NCI-H1105 treated with DMSO at 0.1 percent for 48 hours (cell line): ENCODE measurements at regions not wholly inside any gene's neighbourhood (a gene's known extent, or its start where the extent isn't known, plus 50 kb on each side); places are given as distances from the start of the nearest gene placed in this dataset.
"Not testable (repeated sequence)": the region's sequence is repeated elsewhere in the genome, so short reads cannot be mapped to it uniquely, and the experiment has no call there.

Source experiments
- DNase-seq: peaks from one replicate; lab custom pipeline; 2025; lab: John Stamatoyannopoulos, UW

GRCh38 chr6:81624453-81624852, 128.0 kb downstream of the TENT5A start:
- no peak for DNase-seq

- DNase-seq, result no peak
These were observed 129.2 kb downstream of the TENT5A start for GRCh38 chr6:81623106-81623759.

- DNase-seq, result no peak
These were observed 130.6 kb downstream of the TENT5A start for GRCh38 chr6:81621816-81622395.

- DNase-seq, result no peak
These were observed 138.2 kb downstream of the TENT5A start for GRCh38 chr6:81614292-81614691.

GRCh38 chr6:81613606-81614005, 138.9 kb downstream of the TENT5A start:
- DNase-seq, result no peak

GRCh38 chr6:81612136-81612535, 140.3 kb downstream of the TENT5A start:
- DNase-seq, result no peak

GRCh38 chr6:81609736-81610135, 142.7 kb downstream of the TENT5A start:
- DNase-seq, result no peak

- no peak for DNase-seq
These were observed 143.7 kb downstream of the TENT5A start for GRCh38 chr6:81608776-81609175.

- DNase-seq, result no peak
These were observed 145.5 kb downstream of the TENT5A start for GRCh38 chr6:81606965-81607381.

GRCh38 chr6:81605526-81605925, 147.0 kb downstream of the TENT5A start:
- no peak for DNase-seq

GRCh38 chr6:81601918-81602317, 150.6 kb downstream of the TENT5A start:
- no peak for DNase-seq

- not testable (repeated sequence) for DNase-seq
These were observed 152.0 kb downstream of the TENT5A start for GRCh38 chr6:81600488-81600887.

GRCh38 chr6:81594501-81594900, 158.0 kb downstream of the TENT5A start:
- no peak for DNase-seq

- DNase-seq, result no peak
These were observed 162.2 kb downstream of the TENT5A start for GRCh38 chr6:81590314-81590691.

- DNase-seq, result no peak
These were observed 162.8 kb downstream of the TENT5A start for GRCh38 chr6:81589465-81590313.

GRCh38 chr6:81585686-81586085, 166.8 kb downstream of the TENT5A start:
- DNase-seq, result not testable (repeated sequence)

GRCh38 chr6:81584156-81584555, 168.3 kb downstream of the TENT5A start:
- not testable (repeated sequence) for DNase-seq

GRCh38 chr6:81575442-81575841, 177.0 kb downstream of the TENT5A start:
- DNase-seq, result no peak

GRCh38 chr6:81572020-81572419, 180.5 kb downstream of the TENT5A start:
- no peak for DNase-seq

- DNase-seq, result no peak
These were observed 181.8 kb downstream of the TENT5A start for GRCh38 chr6:81570681-81571080.

- no peak for DNase-seq
These were observed 183.5 kb downstream of the TENT5A start for GRCh38 chr6:81568973-81569372.

GRCh38 chr6:81565071-81565470, 187.4 kb downstream of the TENT5A start:
- no peak for DNase-seq

GRCh38 chr6:81564470-81565068, 187.9 kb downstream of the TENT5A start:
- DNase-seq, result no peak
